Osteocyte (in vitro differentiated cells): ENCODE measurements at regions not wholly inside any gene's neighbourhood (a gene's known extent, or its start where the extent isn't known, plus 50 kb on each side); places are given as distances from the start of the nearest gene placed in this dataset.

ENCODE experiments used
- DNase-seq: peaks from one replicate; pipeline ENCODE4 v3.0.0; 2021; ENCODE audit warnings: mixed read lengths; ENCODE audit not compliant: unreplicated experiment; ENCODE audit errors: extremely low spot score
- H3K27ac Mint-ChIP-seq: one replicate; pipeline ENCODE4 v1.8.0; 2021; ENCODE audit warnings: mild to moderate bottlenecking, mixed read lengths; ENCODE audit not compliant: unreplicated experiment
- H3K27me3 Mint-ChIP-seq: one replicate; pipeline ENCODE4 v1.8.0; 2021; ENCODE audit warnings: mixed read lengths; ENCODE audit not compliant: unreplicated experiment
- H3K36me3 Mint-ChIP-seq: one replicate; pipeline ENCODE4 v1.8.0; 2021; ENCODE audit warnings: mixed read lengths; ENCODE audit not compliant: unreplicated experiment
- H3K4me1 Mint-ChIP-seq: one replicate; pipeline ENCODE4 v1.8.0; 2021; ENCODE audit warnings: mixed read lengths; ENCODE audit not compliant: unreplicated experiment
- H3K4me3 Mint-ChIP-seq: one replicate; pipeline ENCODE4 v1.8.0; 2021; ENCODE audit warnings: mild to moderate bottlenecking, moderate library complexity, mixed read lengths; ENCODE audit not compliant: unreplicated experiment
- H3K9me3 Mint-ChIP-seq: one replicate; pipeline ENCODE4 v1.8.0; 2021; ENCODE audit warnings: mixed read lengths; ENCODE audit not compliant: unreplicated experiment
- TF ChIP-seq, protein P1 (sequence below): fragments of 200-600 bp; sonication (generic); IDR thresholded peaks from 2 replicates; pipeline ENCODE4 v1.5.0; 2021; ENCODE audit warnings: antibody characterized with exemption, mild to moderate bottlenecking, moderate library complexity

DNA sequence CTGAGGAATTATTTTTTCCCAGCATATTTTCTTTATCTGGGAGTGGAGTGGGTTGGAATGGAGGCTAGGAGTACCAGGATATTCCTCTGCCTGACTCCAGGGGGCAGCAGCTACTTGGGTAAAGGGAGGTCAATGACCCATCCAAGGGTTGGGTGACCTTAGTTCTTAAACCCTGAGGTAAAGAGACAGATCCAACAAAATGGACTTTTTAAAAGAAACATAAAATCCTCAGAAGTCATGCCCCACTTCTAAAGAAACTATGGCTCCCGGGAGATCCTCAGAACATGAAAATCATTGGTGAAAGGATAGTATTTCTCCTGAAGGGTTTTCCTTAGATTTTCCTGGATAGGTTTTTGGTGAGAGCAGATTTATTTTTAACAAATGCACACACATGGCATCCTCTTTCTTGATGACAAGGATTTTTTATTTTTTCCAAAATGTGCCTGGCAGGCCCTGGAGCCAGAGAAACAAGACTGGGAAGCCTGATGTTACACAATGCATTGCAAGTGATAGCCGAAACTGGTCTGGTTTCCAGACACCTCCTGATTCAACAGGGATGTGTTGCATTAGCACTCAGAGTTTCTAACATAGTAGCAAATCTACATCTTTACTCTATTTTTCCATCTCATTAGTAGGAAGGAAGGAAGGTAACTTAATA is 240.9 kb upstream of the BTBD3 start:
- H3K27ac Mint-ChIP-seq: no peak overlapping the region
- H3K4me1 Mint-ChIP-seq: no peaks in the 10 kb centered on the region
- H3K27me3 Mint-ChIP-seq: peaks cover 24% of the 10 kb centered on the region

DNA sequence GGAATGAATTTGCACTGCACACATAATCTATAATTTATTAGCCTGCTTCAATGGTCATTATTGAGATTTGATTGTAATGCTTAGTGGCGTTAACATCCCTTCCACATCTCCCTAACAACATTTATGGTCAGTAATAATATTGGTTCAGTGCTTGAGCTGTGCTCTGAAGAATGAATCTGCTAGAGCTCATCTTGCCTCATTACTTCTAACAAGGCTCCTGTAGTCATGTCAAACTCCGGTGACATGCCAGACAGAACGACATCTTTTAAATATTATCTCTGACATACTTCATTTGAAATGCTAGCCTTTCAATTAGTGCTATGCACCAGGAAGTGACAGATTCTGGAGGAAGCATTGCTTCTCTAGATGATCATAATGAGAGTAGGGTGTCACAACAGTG is 240.3 kb upstream of the BTBD3 start:
- DNase-seq: no peak
- Mint-ChIP-seq H3K4me3 (no peak overlapping the region), H3K36me3 (no peaks in the 10 kb centered on the region), H3K27me3 (peaks cover 22% of the 10 kb centered on the region), H3K27ac (no peak overlapping the region), H3K9me3 (no peaks in the 10 kb centered on the region), H3K4me1 (no peaks in the 10 kb centered on the region)
- TF ChIP-seq, protein P1, sequence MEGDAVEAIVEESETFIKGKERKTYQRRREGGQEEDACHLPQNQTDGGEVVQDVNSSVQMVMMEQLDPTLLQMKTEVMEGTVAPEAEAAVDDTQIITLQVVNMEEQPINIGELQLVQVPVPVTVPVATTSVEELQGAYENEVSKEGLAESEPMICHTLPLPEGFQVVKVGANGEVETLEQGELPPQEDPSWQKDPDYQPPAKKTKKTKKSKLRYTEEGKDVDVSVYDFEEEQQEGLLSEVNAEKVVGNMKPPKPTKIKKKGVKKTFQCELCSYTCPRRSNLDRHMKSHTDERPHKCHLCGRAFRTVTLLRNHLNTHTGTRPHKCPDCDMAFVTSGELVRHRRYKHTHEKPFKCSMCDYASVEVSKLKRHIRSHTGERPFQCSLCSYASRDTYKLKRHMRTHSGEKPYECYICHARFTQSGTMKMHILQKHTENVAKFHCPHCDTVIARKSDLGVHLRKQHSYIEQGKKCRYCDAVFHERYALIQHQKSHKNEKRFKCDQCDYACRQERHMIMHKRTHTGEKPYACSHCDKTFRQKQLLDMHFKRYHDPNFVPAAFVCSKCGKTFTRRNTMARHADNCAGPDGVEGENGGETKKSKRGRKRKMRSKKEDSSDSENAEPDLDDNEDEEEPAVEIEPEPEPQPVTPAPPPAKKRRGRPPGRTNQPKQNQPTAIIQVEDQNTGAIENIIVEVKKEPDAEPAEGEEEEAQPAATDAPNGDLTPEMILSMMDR: no peak

More for the DNA sequence above, 240.9 kb upstream of the BTBD3 start:
- no peak overlapping the region for H3K4me3 Mint-ChIP-seq
- TF ChIP-seq, protein P1: peak; percentile 88
- H3K36me3 Mint-ChIP-seq: no peaks in the 10 kb centered on the region
- no peak for DNase-seq
- H3K9me3 Mint-ChIP-seq: no peaks in the 10 kb centered on the region

DNA sequence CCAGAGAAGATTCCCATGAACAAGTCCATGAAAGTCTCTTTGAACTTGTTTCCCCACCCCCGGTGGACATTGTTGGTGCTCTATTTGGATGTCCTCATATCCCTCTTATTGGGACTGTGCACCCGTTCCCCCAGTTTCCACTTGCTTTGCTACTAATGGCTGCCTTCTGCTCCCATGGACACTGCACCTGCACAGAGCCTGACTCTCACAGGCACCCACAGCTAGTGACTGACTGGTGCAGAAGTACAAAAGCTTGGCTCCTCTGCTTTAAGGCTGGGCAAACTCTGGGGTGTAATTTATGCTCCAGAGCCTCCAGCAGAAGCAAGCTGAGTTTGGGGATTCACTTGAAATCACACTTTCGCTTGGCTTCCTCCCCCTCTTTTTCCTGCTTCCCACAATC is 239.9 kb upstream of the BTBD3 start:
- Mint-ChIP-seq H3K4me1 (no peaks in the 10 kb centered on the region), H3K27ac (no peak overlapping the region), H3K4me3 (no peak overlapping the region), H3K36me3 (no peaks in the 10 kb centered on the region), H3K9me3 (no peaks in the 10 kb centered on the region), H3K27me3 (peaks cover 21% of the 10 kb centered on the region)
- TF ChIP-seq, protein P1: no peak
- no peak for DNase-seq

DNA sequence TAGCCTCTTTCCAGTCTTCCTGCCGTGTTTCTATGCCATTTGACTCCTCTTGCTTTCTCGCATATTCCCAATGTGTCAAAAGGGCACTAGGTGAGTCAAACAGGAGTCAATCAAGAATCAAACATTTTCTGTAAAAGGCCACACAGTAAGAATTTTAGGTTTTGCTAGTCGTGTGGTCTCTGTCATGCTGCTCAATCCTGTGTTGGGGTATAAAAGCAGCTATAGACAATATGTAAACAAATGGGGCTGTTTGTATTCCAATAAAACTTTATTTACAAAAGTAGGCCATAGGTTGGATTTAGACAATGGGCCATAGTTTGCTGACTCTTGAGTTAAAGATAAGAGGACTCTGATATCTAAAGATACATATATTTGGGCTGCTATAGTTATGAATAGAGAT is 235.4 kb upstream of the BTBD3 start:
- no peak for DNase-seq
- TF ChIP-seq, protein P1: no peak
- H3K4me3 Mint-ChIP-seq: no peak overlapping the region
- no peaks in the 10 kb centered on the region for H3K27me3 Mint-ChIP-seq
- H3K36me3 Mint-ChIP-seq: no peaks in the 10 kb centered on the region
- H3K27ac Mint-ChIP-seq: no peak overlapping the region
- H3K9me3 Mint-ChIP-seq: no peaks in the 10 kb centered on the region
- no peaks in the 10 kb centered on the region for H3K4me1 Mint-ChIP-seq

DNA sequence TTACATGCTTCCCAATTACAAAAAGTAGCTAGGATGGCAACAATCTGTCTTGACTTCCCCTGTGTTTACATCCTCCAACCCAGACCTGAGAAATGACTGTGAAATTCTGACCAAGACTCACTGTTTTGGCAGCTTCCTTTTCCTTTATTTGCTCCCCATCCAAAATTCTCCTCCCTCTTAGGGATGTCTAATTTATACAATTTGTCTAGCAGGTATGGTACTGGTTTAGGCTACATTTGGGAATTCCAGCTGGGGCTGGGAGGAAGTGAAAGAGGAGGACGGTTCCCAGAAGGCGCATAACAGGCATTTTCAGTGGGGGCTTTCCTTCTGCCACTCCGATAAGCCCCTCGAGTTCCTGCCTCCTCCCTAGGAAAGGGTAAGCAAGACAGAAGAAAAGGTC is 231.5 kb upstream of the BTBD3 start:
- Mint-ChIP-seq H3K27me3 (peaks cover 3% of the 10 kb centered on the region), H3K27ac (no peak overlapping the region), H3K4me1 (no peaks in the 10 kb centered on the region), H3K9me3 (no peaks in the 10 kb centered on the region), H3K4me3 (no peak overlapping the region), H3K36me3 (no peaks in the 10 kb centered on the region)
- TF ChIP-seq, protein P1: no peak
- DNase-seq: no peak
